Thyroid gland (tissue), 4 donors: ENCODE measurements at regions not wholly inside any gene's neighbourhood (a gene's known extent, or its start where the extent isn't known, plus 50 kb on each side); places are given as distances from the start of the nearest gene placed in this dataset.

ENCODE experiments used
- DNase-seq, 2 donors: peaks; one replicate each; pipeline ENCODE4 v3.0.0-alpha.2; 2019
- H3K27ac ChIP-seq, 3 donors: fragments of 200-600 bp; sonication (generic); 1 replicate in 2 of 3; 2 replicates in 1 of 3; pipeline ENCODE4 v1.5.1; 2016 to 2019; ENCODE audit warnings: mild to moderate bottlenecking in 1 of 3, moderate library complexity in 1 of 3
- H3K27me3 ChIP-seq: fragments of 200-600 bp; sonication (generic); one replicate; pipeline ENCODE4 v1.5.1; 2019
- H3K36me3 ChIP-seq, 2 donors: fragments of 200-600 bp; sonication (generic); one replicate each; pipeline ENCODE4 v1.5.1; 2016 to 2019
- H3K4me1 ChIP-seq, 2 donors: fragments of 200-600 bp; sonication (generic); one replicate each; pipeline ENCODE4 v1.5.1; 2017 to 2019
- H3K4me3 ChIP-seq, 3 donors: fragments of 200-600 bp; sonication (generic); replicated peaks in 1 of 3; 1 replicate in 2 of 3; 2 replicates in 1 of 3; pipeline ENCODE4 v1.5.1; 2016; ENCODE audit warnings: mild to moderate bottlenecking in 1 of 3
- H3K9me3 ChIP-seq: fragments of 200-600 bp; sonication (generic); one replicate; pipeline ENCODE4 v1.5.1; 2017
- POLR2A ChIP-seq, 2 donors: fragments of 450-650 bp; IDR thresholded peaks; one replicate each; pipeline ENCODE4 v1.6.1; 2017; ENCODE audit warnings: antibody characterized with exemption in 2 of 2, mild to moderate bottlenecking in 2 of 2, moderate library complexity in 1 of 2
- WGBS, 2 donors: methylation state at CpG; one replicate each; pipeline ENCODE4 v1.1.5; 2017; 5-methylcytosine and 5-hydroxymethylcytosine counted together
- intact Hi-C: fragments of 100-400 bp; cut with DNase I; formaldehyde crosslinking; loops from one replicate; pipeline ENCODE4 v1.15.1; 2023
- TF ChIP-seq, protein P1 (sequence below), 6 experiments: fragments of 200-600 bp in 3 of 6; fragments of 450-650 bp in 3 of 6; sonication (generic) in 3 of 6; IDR thresholded peaks; one replicate each; pipeline ENCODE4 v1.5.1; 2016 to 2019; ENCODE audit warnings: antibody characterized with exemption in 6 of 6, mild to moderate bottlenecking in 2 of 6, inconsistent platforms in 1 of 6, moderate library complexity in 1 of 6

DNA sequence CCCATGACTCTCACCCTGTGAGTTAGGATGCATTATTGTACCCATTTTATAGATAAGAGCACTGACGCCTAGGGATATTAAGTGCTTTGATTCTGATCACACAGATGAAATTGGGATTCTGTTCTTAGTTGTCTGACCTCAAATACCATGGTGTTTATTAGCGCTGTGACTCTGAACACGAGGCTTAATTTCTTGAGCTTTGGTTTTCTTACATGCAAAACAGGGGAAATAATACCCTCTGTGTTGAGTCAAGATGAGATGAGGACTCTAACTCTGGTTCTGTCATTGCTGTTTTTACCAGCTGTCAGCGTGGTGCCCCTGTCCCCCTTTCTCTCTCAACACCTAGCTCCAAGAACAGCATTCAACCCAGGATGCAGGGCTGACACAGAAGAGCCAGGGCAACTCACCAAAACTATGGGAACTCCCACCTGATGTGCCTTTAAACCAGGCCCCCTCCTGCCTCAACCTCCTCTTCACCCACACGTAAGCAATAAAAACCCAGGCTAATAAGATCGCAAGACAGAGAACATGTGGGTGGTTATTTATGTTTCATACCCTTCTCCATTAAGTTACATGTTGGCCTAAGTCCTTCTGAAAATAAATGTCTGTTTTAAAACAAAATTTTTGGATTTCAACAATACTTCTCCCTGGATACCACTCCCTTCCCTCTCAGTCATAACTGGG lies 100.1 kb upstream of the SPATA12 start:
- no peaks in the 10 kb centered on the region for H3K27me3 ChIP-seq
- no peaks in the 10 kb centered on the region for H3K9me3 ChIP-seq
- no peaks in the 10 kb centered on the region for H3K36me3 ChIP-seq
- H3K4me3 ChIP-seq = no peak overlapping the region
- WGBS, 2 donors = 89 to 92% methylated on average over 6 of the region's 6 CpGs
- intact Hi-C loops = no loop called here
- no peak for DNase-seq
- peaks cover 0 to 6% of the 10 kb centered on the region in 2 donors for H3K4me1 ChIP-seq
- no peak overlapping the region for H3K27ac ChIP-seq
- TF ChIP-seq, protein P1, sequence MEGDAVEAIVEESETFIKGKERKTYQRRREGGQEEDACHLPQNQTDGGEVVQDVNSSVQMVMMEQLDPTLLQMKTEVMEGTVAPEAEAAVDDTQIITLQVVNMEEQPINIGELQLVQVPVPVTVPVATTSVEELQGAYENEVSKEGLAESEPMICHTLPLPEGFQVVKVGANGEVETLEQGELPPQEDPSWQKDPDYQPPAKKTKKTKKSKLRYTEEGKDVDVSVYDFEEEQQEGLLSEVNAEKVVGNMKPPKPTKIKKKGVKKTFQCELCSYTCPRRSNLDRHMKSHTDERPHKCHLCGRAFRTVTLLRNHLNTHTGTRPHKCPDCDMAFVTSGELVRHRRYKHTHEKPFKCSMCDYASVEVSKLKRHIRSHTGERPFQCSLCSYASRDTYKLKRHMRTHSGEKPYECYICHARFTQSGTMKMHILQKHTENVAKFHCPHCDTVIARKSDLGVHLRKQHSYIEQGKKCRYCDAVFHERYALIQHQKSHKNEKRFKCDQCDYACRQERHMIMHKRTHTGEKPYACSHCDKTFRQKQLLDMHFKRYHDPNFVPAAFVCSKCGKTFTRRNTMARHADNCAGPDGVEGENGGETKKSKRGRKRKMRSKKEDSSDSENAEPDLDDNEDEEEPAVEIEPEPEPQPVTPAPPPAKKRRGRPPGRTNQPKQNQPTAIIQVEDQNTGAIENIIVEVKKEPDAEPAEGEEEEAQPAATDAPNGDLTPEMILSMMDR (IDR thresholded peaks at IDR 0.05) = no peak

DNA sequence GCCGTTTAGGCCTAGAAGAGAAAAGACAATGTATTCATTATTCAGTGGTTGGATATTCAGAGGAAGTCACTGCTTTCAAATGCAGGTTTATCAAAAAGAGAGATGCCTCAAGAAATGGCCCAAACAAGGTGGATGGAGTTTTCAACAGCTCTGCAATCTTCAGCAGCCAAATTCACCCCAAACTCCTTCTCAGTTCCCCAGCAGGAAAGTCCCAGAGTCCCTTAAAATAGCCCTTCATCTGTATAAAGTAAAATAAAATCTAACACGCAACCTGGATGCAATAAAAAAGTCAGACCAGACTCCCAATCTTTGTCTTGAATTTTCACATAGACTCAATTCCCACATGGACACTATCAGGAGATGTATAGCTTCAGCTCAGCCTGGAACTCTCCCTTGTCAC lies 101.6 kb upstream of the SPATA12 start:
- Histone ChIP-seq H3K4me1 (peaks cover 0 to 6% of the 10 kb centered on the region in 2 donors), H3K36me3 (no peaks in the 10 kb centered on the region)
- DNase-seq = no peak

DNA sequence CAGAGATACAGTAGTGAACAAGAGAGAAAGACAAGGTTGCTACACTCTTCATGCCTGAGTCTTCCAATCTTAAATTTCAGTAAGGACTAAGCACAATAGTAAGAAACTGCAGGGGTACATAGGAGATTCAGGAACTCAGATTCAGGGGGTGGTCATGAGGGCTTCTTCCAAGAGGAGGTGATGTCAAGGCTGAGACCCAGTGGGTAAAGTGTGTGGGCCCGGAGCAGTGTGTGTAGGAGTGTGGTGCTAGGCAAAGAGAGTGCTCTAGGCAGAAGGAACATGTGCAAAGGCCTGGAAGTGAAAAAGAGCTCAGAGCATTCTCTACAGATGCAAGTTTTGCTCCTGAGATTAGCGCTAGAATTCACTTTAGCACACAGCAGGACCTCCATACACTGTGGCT lies 102.9 kb upstream of the SPATA12 start:
- TF ChIP-seq POLR2A (IDR thresholded peaks at IDR 0.05) = no peak
- TF ChIP-seq, protein P1 (IDR thresholded peaks at IDR 0.05) = no peak
- WGBS, 2 donors = 93 to 100% methylated on average over 2 of the region's 2 CpGs
- H3K27me3 ChIP-seq = no peaks in the 10 kb centered on the region
- intact Hi-C loops = no loop called here
- no peak for DNase-seq
- no peaks in the 10 kb centered on the region for H3K9me3 ChIP-seq
- H3K4me1 ChIP-seq = peaks cover 0 to 5% of the 10 kb centered on the region in 2 donors
- H3K4me3 ChIP-seq = no peak overlapping the region
- H3K27ac ChIP-seq = no peak overlapping the region
- no peaks in the 10 kb centered on the region for H3K36me3 ChIP-seq

More for the DNA sequence above, 101.6 kb upstream of the SPATA12 start:
- Histone ChIP-seq H3K9me3 (no peaks in the 10 kb centered on the region), H3K4me3 (no peak overlapping the region), H3K27ac (no peak overlapping the region), H3K27me3 (no peaks in the 10 kb centered on the region)
- TF ChIP-seq POLR2A (IDR thresholded peaks at IDR 0.05) = no peak
- TF ChIP-seq, protein P1 (IDR thresholded peaks at IDR 0.05) = no peak
- intact Hi-C loops = no loop called here
- WGBS, 2 donors = 95 to 98% methylated on average over 2 of the region's 2 CpGs

DNA sequence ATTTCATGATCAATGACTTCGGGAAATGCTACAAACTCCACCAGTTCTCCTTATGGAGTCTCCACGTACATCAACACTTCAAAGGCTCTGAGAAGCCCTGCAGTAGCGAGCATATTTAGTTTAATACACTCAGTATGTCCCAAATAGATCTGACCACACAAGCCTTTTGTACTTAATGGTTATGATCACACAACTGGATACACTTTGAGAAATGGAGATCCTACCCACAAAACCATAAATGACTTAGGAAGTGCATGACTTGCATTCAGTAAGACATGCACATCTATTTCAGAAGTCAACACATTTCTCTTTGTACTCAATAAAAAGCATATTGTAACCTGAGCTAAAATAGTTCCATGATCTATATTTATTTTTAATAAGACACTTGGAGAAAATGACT lies 103.6 kb upstream of the SPATA12 start:
- no peaks in the 10 kb centered on the region for H3K4me1 ChIP-seq
- H3K36me3 ChIP-seq = no peaks in the 10 kb centered on the region
- no peak overlapping the region for H3K4me3 ChIP-seq
- H3K9me3 ChIP-seq = no peaks in the 10 kb centered on the region
- intact Hi-C loops = no loop called here
- H3K27me3 ChIP-seq = no peaks in the 10 kb centered on the region
- DNase-seq = no peak
- H3K27ac ChIP-seq = no peak overlapping the region
- TF ChIP-seq POLR2A (IDR thresholded peaks at IDR 0.05) = no peak
- TF ChIP-seq, protein P1 (IDR thresholded peaks at IDR 0.05) = no peak
- 95 to 100% methylated on average over 3 of the region's 3 CpGs for WGBS, 2 donors

DNA sequence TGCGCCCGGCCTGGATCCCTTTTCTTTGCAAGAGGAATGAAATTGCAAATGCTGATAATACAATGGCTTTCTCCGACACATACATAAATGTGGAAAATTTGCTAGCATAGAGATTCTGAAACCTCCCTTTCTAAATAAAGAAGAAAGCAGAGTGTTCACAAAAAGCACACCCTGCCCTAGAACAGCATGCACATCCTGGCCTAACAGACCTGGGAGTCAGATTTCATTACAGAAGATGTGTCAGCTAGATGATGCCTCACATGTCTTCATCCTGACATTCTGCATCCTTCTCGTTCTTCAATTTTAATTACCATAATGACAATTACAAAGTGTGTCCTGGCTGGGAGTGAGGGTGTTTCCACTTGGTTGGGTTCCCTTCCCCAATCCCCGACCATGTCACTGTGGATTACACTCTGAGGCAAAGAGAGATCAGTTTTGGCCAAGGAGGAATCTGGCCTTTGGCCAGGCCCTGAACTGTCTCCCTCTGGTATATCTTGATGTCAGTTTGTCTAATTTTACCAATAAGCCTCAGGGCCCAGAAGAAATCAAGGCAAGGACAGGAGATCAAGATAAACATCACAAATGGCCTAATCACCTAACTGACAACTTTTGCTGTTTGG lies 104.9 kb upstream of the SPATA12 start:
- no peaks in the 10 kb centered on the region for H3K4me1 ChIP-seq
- no peaks in the 10 kb centered on the region for H3K9me3 ChIP-seq
- no peaks in the 10 kb centered on the region for H3K27me3 ChIP-seq
- H3K36me3 ChIP-seq = no peaks in the 10 kb centered on the region
- no peak overlapping the region for H3K27ac ChIP-seq
- no peak overlapping the region for H3K4me3 ChIP-seq
- TF ChIP-seq POLR2A (IDR thresholded peaks at IDR 0.05) = no peak
- TF ChIP-seq, protein P1 (IDR thresholded peaks at IDR 0.05) = no peak
- WGBS, 2 donors = 85 to 91% methylated on average over 5 of the region's 5 CpGs
- intact Hi-C loops = no loop called here
- DNase-seq = no peak
